ENCODE measurements at regions not wholly inside any gene's neighbourhood (a gene's known extent, or its start where the extent isn't known, plus 50 kb on each side); places are given as distances from the start of the nearest gene placed in this dataset.

- DNase-seq (ENCODE audit: low read depth, low spot score): no peak
- Mint-ChIP-seq H3K4me1 (peaks cover 23% of the 10 kb centered on the region), H3K4me3 (no peak overlapping the region), H3K27ac (ENCODE audit: unreplicated experiment) (peak overlapping the region; percentile 37), H3K36me3 (ENCODE audit: low read depth) (no peaks in the 10 kb centered on the region), H3K27me3 (ENCODE audit: low read depth) (no peaks in the 10 kb centered on the region), H3K9me3 (no peaks in the 10 kb centered on the region)
- TF ChIP-seq CTCF (conservative IDR thresholded peaks at IDR 0.05): no peak
Observed at GRCh38 chr5:141765896-141766551, 84.0 kb upstream of the ARAP3 start.

DNA sequence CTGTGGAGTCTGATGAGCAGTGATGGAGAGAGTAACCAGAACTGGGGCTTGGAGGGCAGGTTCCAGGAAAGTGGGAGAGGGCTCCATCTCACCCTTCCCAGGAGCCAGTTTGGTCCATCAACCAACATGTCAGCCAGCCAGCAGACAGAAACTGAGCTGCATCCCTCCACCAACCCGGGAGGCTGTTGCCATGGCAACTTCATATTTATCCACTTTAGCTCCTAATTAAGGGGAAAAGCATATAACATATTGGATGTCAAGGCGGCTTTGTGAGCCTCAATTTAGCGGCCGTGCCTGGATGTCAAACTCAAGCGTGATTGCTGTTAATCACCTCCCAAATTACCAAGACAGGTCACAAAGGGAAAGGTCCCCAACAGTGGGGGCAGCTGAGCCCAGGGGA lies 81.5 kb upstream of the ARAP3 start:
- Mint-ChIP-seq H3K4me3 (no peak overlapping the region), H3K9me3 (no peaks in the 10 kb centered on the region), H3K27me3 (ENCODE audit: low read depth) (peaks cover under 1% of the 10 kb centered on the region), H3K4me1 (peaks cover 14% of the 10 kb centered on the region), H3K27ac (ENCODE audit: unreplicated experiment) (no peak overlapping the region), H3K36me3 (ENCODE audit: low read depth) (no peaks in the 10 kb centered on the region)
- TF ChIP-seq CTCF (conservative IDR thresholded peaks at IDR 0.05): no peak
- DNase-seq (ENCODE audit: low read depth, low spot score): no peak

GRCh38 chr5:141762790-141763368 lies 80.8 kb upstream of the ARAP3 start:
- Mint-ChIP-seq H3K36me3 (ENCODE audit: low read depth) (no peaks in the 10 kb centered on the region), H3K27ac (ENCODE audit: unreplicated experiment) (no peak overlapping the region), H3K4me3 (no peak overlapping the region), H3K9me3 (no peaks in the 10 kb centered on the region), H3K4me1 (peaks cover 20% of the 10 kb centered on the region), H3K27me3 (ENCODE audit: low read depth) (peaks cover 5% of the 10 kb centered on the region)
- DNase-seq (ENCODE audit: low read depth, low spot score): no peak
- TF ChIP-seq CTCF (conservative IDR thresholded peaks at IDR 0.05): no peak

DNA sequence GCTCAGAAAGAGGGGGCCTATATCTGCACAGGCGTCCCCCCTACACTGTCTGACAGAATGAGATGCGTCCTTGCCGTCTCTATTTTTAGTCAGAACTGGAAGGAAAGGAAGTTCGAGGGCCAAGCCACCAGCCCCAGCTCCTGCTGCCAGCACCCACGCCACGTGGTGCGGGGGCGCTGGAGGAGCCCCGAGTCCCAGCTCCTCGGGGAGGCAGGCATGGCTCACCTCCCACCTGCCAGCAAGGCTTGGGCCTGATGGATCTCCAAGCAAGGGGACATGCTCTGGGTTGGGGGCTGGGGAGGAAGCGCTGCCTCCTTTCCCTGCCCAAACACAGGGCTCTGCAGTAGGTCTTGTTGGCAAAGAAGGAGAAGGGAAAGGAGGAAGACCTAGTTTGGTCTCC lies 80.3 kb upstream of the ARAP3 start:
- TF ChIP-seq CTCF (conservative IDR thresholded peaks at IDR 0.05): no peak
- no peaks in the 10 kb centered on the region for H3K9me3 Mint-ChIP-seq
- no peaks in the 10 kb centered on the region for H3K36me3 Mint-ChIP-seq (ENCODE audit: low read depth)
- peaks cover 5% of the 10 kb centered on the region for H3K27me3 Mint-ChIP-seq (ENCODE audit: low read depth)
- peaks cover 25% of the 10 kb centered on the region for H3K4me1 Mint-ChIP-seq
- DNase-seq (ENCODE audit: low read depth, low spot score): no peak
- no peak overlapping the region for H3K4me3 Mint-ChIP-seq
- peak overlapping the region; percentile 50 for H3K27ac Mint-ChIP-seq (ENCODE audit: unreplicated experiment)

- H3K9me3 Mint-ChIP-seq: no peaks in the 10 kb centered on the region
- peaks cover 5% of the 10 kb centered on the region for H3K27me3 Mint-ChIP-seq (ENCODE audit: low read depth)
- no peak overlapping the region for H3K27ac Mint-ChIP-seq (ENCODE audit: unreplicated experiment)
- TF ChIP-seq CTCF (conservative IDR thresholded peaks at IDR 0.05): no peak
- H3K36me3 Mint-ChIP-seq (ENCODE audit: low read depth): no peaks in the 10 kb centered on the region
- peaks cover 24% of the 10 kb centered on the region for H3K4me1 Mint-ChIP-seq
- no peak overlapping the region for H3K4me3 Mint-ChIP-seq
- no peak for DNase-seq (ENCODE audit: low read depth, low spot score)
Observed at GRCh38 chr5:141760753-141761152, 78.7 kb upstream of the ARAP3 start.
